H1 (cell line): ENCODE measurements at regions not wholly inside any gene's neighbourhood (a gene's known extent, or its start where the extent isn't known, plus 50 kb on each side); places are given as distances from the start of the nearest gene placed in this dataset.

Source experiments
- ATF3 ChIP-seq: IDR thresholded peaks from 2 replicates; pipeline ENCODE4 v1.6.1; 2011; ENCODE audit warnings: low read depth, mild to moderate bottlenecking, low read length; ENCODE audit not compliant: insufficient read depth
- BRCA1 ChIP-seq: IDR thresholded peaks from 2 replicates; pipeline ENCODE4 v1.6.1; 2012; ENCODE audit warnings: low read depth, low read length, improper control_type of control experiment
- CBX8 ChIP-seq: fragments of 300-800, 300-1000 bp; sonication (generic); IDR thresholded peaks from 2 replicates; pipeline ENCODE4 v1.7.1; 2016; ENCODE audit warnings: low read depth, low read length, borderline replicate concordance
- CEBPB ChIP-seq: IDR thresholded peaks from 2 replicates; pipeline ENCODE4 v1.6.1; 2012; ENCODE audit warnings: low read depth, low read length
- CHD7 ChIP-seq: fragments of 300-600 bp; sonication (generic); IDR thresholded peaks from 2 replicates; pipeline ENCODE4 v1.7.1; 2012; ENCODE audit warnings: low read length, moderate library complexity, mild to moderate bottlenecking, inconsistent platforms; ENCODE audit not compliant: insufficient replicate concordance
- E2F6 ChIP-seq: IDR thresholded peaks from 2 replicates; pipeline ENCODE4 v1.6.1; 2012; ENCODE audit warnings: inconsistent platforms
- EGR1 ChIP-seq: IDR thresholded peaks from 2 replicates; pipeline ENCODE4 v1.6.1; 2011; ENCODE audit warnings: low read depth, low read length, borderline replicate concordance
- EP300 ChIP-seq, 2 experiments: IDR thresholded peaks; 1 replicate in 1 of 2; 2 replicates in 1 of 2; pipeline ENCODE4 v1.6.1; 2011 to 2012; ENCODE audit warnings: low read depth in 2 of 2, low read length in 2 of 2, mild to moderate bottlenecking in 2 of 2, borderline replicate concordance in 1 of 2, inconsistent platforms in 1 of 2, moderate library complexity in 1 of 2
- KDM1A ChIP-seq: fragments of 200-600, 300-600 bp; sonication (generic); IDR thresholded peaks from 2 replicates; pipeline ENCODE4 v1.7.1; 2016; ENCODE audit warnings: mild to moderate bottlenecking, low read length, borderline replicate concordance
- POU5F1 ChIP-seq: IDR thresholded peaks from 2 replicates; pipeline ENCODE4 v1.6.1; 2011; ENCODE audit warnings: low read depth, mild to moderate bottlenecking, low read length, moderate library complexity
- SIX5 ChIP-seq: IDR thresholded peaks from 2 replicates; pipeline ENCODE4 v1.6.1; 2011; ENCODE audit warnings: mild to moderate bottlenecking, low read depth, low read length
- TAF1 ChIP-seq: IDR thresholded peaks from 2 replicates; pipeline ENCODE4 v1.6.1; 2011; ENCODE audit warnings: mild to moderate bottlenecking, low read depth, low read length

- TF ChIP-seq CHD7 (no peak), EGR1 (no peak), CBX8 (no peak), EP300 (IDR thresholded peaks at IDR 0.05; ENCODE audit: borderline replicate concordance in 1 of 2, low read depth in 2 of 2, low read length in 2 of 2) (no peak), BRCA1 (no peak), E2F6 (no peak), POU5F1 (no peak), TAF1 (no peak), KDM1A (no peak), ATF3 (no peak), SIX5 (no peak), CEBPB (no peak)
These were observed 161.5 kb downstream of the FOXL1 start (continued) for GRCh38 chr16:86739808-86740207.
